GM12878 (cell line): ENCODE measurements at regions not wholly inside any gene's neighbourhood (a gene's known extent, or its start where the extent isn't known, plus 50 kb on each side); places are given as distances from the start of the nearest gene placed in this dataset.

Experiments used
- CEBPB ChIP-seq, 2 experiments: fragments of 150-350 bp in 1 of 2; IDR thresholded peaks; 2 replicates each; pipeline ENCODE4 v1.6.1; 2012 to 2014; ENCODE audit warnings: low read depth in 2 of 2, low read length in 2 of 2, borderline replicate concordance in 1 of 2, inconsistent platforms in 1 of 2
- FOS ChIP-seq: IDR thresholded peaks from 3 replicates; pipeline ENCODE4 v1.6.1; 2011; ENCODE audit warnings: borderline replicate concordance; ENCODE audit not compliant: insufficient read length; ENCODE audit errors: extremely low read depth
- HCFC1 ChIP-seq: fragments of 150-350 bp; IDR thresholded peaks from 2 replicates; pipeline ENCODE4 v1.6.1; 2014; ENCODE audit warnings: low read length
- KDM1A ChIP-seq: fragments of 200-600 bp; sonication (generic); IDR thresholded peaks from 2 replicates; pipeline ENCODE4 v1.6.1; 2016; ENCODE audit warnings: borderline replicate concordance
- MAX ChIP-seq: IDR thresholded peaks from 2 replicates; pipeline ENCODE4 v1.6.1; 2012; ENCODE audit warnings: low read depth, low read length, improper control_type of control experiment
- MYC ChIP-seq: IDR thresholded peaks from 2 replicates; pipeline ENCODE4 v1.6.1; 2011; ENCODE audit warnings: mild to moderate bottlenecking, low read length, moderate library complexity, inconsistent platforms; ENCODE audit not compliant: insufficient read depth, insufficient replicate concordance, insufficient read length, severe bottlenecking
- TAF1 ChIP-seq: IDR thresholded peaks from 2 replicates; pipeline ENCODE4 v1.6.1; 2011; ENCODE audit warnings: mild to moderate bottlenecking, low read depth, low read length, borderline replicate concordance
- ZZZ3 ChIP-seq: IDR thresholded peaks from 2 replicates; pipeline ENCODE4 v1.6.1; 2011; ENCODE audit warnings: low read depth; ENCODE audit not compliant: control insufficient read depth, insufficient read length
- TF ChIP-seq, protein P1 (sequence below), 3 experiments: IDR thresholded peaks in 2 of 3; conservative IDR thresholded peaks in 1 of 3; 2 replicates each; pipeline ENCODE4 v1.5.1; 2011; ENCODE audit warnings: low read depth in 3 of 3, low read length in 3 of 3, mild to moderate bottlenecking in 3 of 3, control low read depth in 2 of 3, moderate library complexity in 2 of 3, inconsistent platforms in 1 of 3, mixed read lengths in 1 of 3; ENCODE audit not compliant: control insufficient read depth in 2 of 3, insufficient read depth in 1 of 3; ENCODE audit errors: extremely low read depth in 1 of 3

- no peak for TF ChIP-seq ZZZ3
- no peak for TF ChIP-seq MAX
- no peak for TF ChIP-seq HCFC1
- no peak for TF ChIP-seq CEBPB (IDR thresholded peaks at IDR 0.05; ENCODE audit: borderline replicate concordance in 1 of 2, low read depth in 2 of 2, low read length in 2 of 2)
- TF ChIP-seq, protein P1, sequence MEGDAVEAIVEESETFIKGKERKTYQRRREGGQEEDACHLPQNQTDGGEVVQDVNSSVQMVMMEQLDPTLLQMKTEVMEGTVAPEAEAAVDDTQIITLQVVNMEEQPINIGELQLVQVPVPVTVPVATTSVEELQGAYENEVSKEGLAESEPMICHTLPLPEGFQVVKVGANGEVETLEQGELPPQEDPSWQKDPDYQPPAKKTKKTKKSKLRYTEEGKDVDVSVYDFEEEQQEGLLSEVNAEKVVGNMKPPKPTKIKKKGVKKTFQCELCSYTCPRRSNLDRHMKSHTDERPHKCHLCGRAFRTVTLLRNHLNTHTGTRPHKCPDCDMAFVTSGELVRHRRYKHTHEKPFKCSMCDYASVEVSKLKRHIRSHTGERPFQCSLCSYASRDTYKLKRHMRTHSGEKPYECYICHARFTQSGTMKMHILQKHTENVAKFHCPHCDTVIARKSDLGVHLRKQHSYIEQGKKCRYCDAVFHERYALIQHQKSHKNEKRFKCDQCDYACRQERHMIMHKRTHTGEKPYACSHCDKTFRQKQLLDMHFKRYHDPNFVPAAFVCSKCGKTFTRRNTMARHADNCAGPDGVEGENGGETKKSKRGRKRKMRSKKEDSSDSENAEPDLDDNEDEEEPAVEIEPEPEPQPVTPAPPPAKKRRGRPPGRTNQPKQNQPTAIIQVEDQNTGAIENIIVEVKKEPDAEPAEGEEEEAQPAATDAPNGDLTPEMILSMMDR (IDR thresholded peaks at IDR 0.05 in 2 of 3, conservative IDR thresholded peaks at IDR 0.05 in 1 of 3; ENCODE audit: control insufficient read depth in 2 of 3, extremely low read depth in 1 of 3, insufficient read depth in 1 of 3, low read depth in 3 of 3, low read length in 3 of 3), result no peak
- TF ChIP-seq KDM1A, result no peak
- no peak for TF ChIP-seq MYC
- no peak for TF ChIP-seq TAF1
- no peak for TF ChIP-seq FOS
Observed at GRCh38 chr14:32256576-32256975, 53.5 kb upstream of the RNU6-8 start.
